DOHH2 (cell line): ENCODE measurements at regions not wholly inside any gene's neighbourhood (a gene's known extent, or its start where the extent isn't known, plus 50 kb on each side); places are given as distances from the start of the nearest gene placed in this dataset.
"Not testable (repeated sequence)": the region's sequence is repeated elsewhere in the genome, so short reads cannot be mapped to it uniquely, and the experiment has no call there.

Experiments used
- H3F3A ChIP-seq: fragments of 200-600 bp; sonication (generic), shearing (Covaris generic); 2 replicates; pipeline ENCODE4 v1.6.0; 2016; ENCODE audit warnings: antibody characterized with exemption, mild to moderate bottlenecking; ENCODE audit not compliant: control insufficient read depth, insufficient read depth
- H3K27ac ChIP-seq: fragments of 200-600 bp; sonication (generic); 2 replicates; pipeline ENCODE4 v1.5.1; 2014; ENCODE audit warnings: low read depth, mild to moderate bottlenecking, low read length, moderate library complexity
- H3K27me3 ChIP-seq: fragments of 200-600 bp; sonication (generic); 2 replicates; pipeline ENCODE4 v1.6.1; 2014; ENCODE audit warnings: mild to moderate bottlenecking, low read length, mixed read lengths; ENCODE audit not compliant: control insufficient read depth
- H3K36me3 ChIP-seq: fragments of 200-600 bp; sonication (generic); 2 replicates; pipeline ENCODE4 v1.6.1; 2014; ENCODE audit warnings: mild to moderate bottlenecking, low read length, moderate library complexity, mixed read lengths; ENCODE audit not compliant: control insufficient read depth
- H3K4me1 ChIP-seq: fragments of 200-600 bp; sonication (generic); 2 replicates; pipeline ENCODE4 v1.6.1; 2014; ENCODE audit warnings: mild to moderate bottlenecking, low read length, mixed read lengths; ENCODE audit not compliant: control insufficient read depth
- H3K4me2 ChIP-seq: fragments of 200-600 bp; sonication (generic); 2 replicates; pipeline ENCODE4 v1.6.0; 2014; ENCODE audit warnings: mild to moderate bottlenecking, low read length, moderate library complexity
- H3K4me3 ChIP-seq: fragments of 200-600 bp; sonication (generic); 2 replicates; pipeline ENCODE4 v1.5.1; 2014; ENCODE audit warnings: mild to moderate bottlenecking, low read length, mixed read lengths
- H3K79me2 ChIP-seq: fragments of 200-600 bp; sonication (generic); 2 replicates; pipeline ENCODE4 v1.6.1; 2014; ENCODE audit warnings: mild to moderate bottlenecking, low read length, mixed read lengths; ENCODE audit not compliant: control insufficient read depth
- H3K9me2 ChIP-seq: fragments of 200-600 bp; sonication (generic); replicated peaks from 2 replicates; pipeline ENCODE4 v1.6.1; 2014; ENCODE audit warnings: mild to moderate bottlenecking, low read length, mixed read lengths; ENCODE audit not compliant: control insufficient read depth
- H3K9me3 ChIP-seq: fragments of 200-600 bp; sonication (generic); 2 replicates; pipeline ENCODE4 v1.6.1; 2014; ENCODE audit warnings: antibody characterized with exemption, low read length, mixed read lengths; ENCODE audit not compliant: control insufficient read depth, insufficient read depth
- H4K20me1 ChIP-seq: fragments of 200-600 bp; sonication (generic); 2 replicates; pipeline ENCODE4 v1.6.0; 2014; ENCODE audit warnings: low read depth, mild to moderate bottlenecking, antibody characterized with exemption, low read length, moderate library complexity; ENCODE audit not compliant: control insufficient read depth, insufficient read depth
- CTCF ChIP-seq: fragments of 200-600 bp; sonication (generic); IDR thresholded peaks from one replicate; pipeline ENCODE4 v1.5.1; 2014; ENCODE audit warnings: antibody characterized with exemption, mild to moderate bottlenecking, low read depth, low read length; ENCODE audit not compliant: poor library complexity, severe bottlenecking
- EZH2phosphoT487 ChIP-seq: fragments of 200-600 bp; sonication (generic); IDR thresholded peaks from 2 replicates; pipeline ENCODE4 v1.6.1; 2017; ENCODE audit warnings: borderline replicate concordance, mild to moderate bottlenecking, antibody characterized with exemption, low read length, moderate library complexity, mixed read lengths

- Histone ChIP-seq H3K4me1 (no peaks in the 10 kb centered on the region), H3K27me3 (no peaks in the 10 kb centered on the region), H3K4me3 (no peak overlapping the region), H3K27ac (no peak overlapping the region), H3K36me3 (no peaks in the 10 kb centered on the region), H3K9me2 (no peaks in the 10 kb centered on the region), H3K4me2 (no peak overlapping the region), H4K20me1 (no peaks in the 10 kb centered on the region), H3F3A (no peaks in the 10 kb centered on the region), H3K79me2 (no peaks in the 10 kb centered on the region), H3K9me3 (no peaks in the 10 kb centered on the region)
- TF ChIP-seq CTCF = no peak
- TF ChIP-seq EZH2phosphoT487 = no peak
Observed at GRCh38 chr10:15426558-15426957, 55.5 kb upstream of the FAM171A1 start.

DNA sequence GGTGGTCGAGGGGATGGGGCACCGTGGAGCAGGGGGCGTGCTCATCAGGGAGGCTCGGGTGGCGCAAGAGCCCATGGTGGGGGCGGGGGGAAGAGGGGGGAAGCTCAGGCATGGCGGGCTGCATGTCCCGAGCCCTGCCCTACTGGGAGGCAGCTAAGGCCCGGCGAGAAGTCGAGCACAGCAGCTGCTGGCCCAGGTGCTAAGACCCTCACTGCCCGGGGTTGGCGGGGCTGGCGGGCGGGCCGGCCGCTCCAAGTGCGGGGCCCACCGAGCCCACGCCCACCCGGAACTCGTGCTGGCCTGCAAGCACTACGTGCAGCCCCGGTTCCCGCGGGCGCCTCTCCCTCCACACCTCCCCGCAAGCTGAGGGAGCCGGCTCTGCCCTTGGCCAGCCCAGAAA is 55.0 kb upstream of the FAM171A1 start:
- Histone ChIP-seq H3K9me3 (no peaks in the 10 kb centered on the region), H3F3A (no peaks in the 10 kb centered on the region), H3K36me3 (no peaks in the 10 kb centered on the region), H3K79me2 (no peaks in the 10 kb centered on the region), H3K27me3 (no peaks in the 10 kb centered on the region), H3K27ac (no peak overlapping the region), H3K9me2 (no peaks in the 10 kb centered on the region), H3K4me1 (no peaks in the 10 kb centered on the region), H3K4me2 (no peak overlapping the region), H4K20me1 (no peaks in the 10 kb centered on the region), H3K4me3 (no peak overlapping the region)
- TF ChIP-seq EZH2phosphoT487 = no peak

- H3K79me2 ChIP-seq, H3F3A ChIP-seq, H3K27me3 ChIP-seq, H3K4me3 ChIP-seq, H3K9me3 ChIP-seq, H3K36me3 ChIP-seq, H3K9me2 ChIP-seq, H3K4me1 ChIP-seq, H4K20me1 ChIP-seq, H3K4me2 ChIP-seq, H3K27ac ChIP-seq: not testable (repeated sequence)
Observed at GRCh38 chr10:15421875-15422274, 50.8 kb upstream of the FAM171A1 start.
